Parathyroid adenoma (tissue), 2 donors: ENCODE measurements at regions not wholly inside any gene's neighbourhood (a gene's known extent, or its start where the extent isn't known, plus 50 kb on each side); places are given as distances from the start of the nearest gene placed in this dataset.

Experiments
- H2AFZ ChIP-seq: fragments of 300-600 bp; sonication (generic); one replicate; pipeline ENCODE4 v1.7.0; 2017; ENCODE audit warnings: antibody characterized with exemption, mild to moderate bottlenecking
- H3K27ac ChIP-seq: fragments of 300-600 bp; sonication (generic); one replicate; pipeline ENCODE4 v1.7.0; 2017
- H3K27me3 ChIP-seq: fragments of 300-600 bp; sonication (generic); one replicate; pipeline ENCODE4 v1.7.0; 2017; ENCODE audit warnings: low read length; ENCODE audit not compliant: control insufficient read depth, insufficient read depth
- H3K36me3 ChIP-seq: fragments of 300-600 bp; sonication (generic); one replicate; pipeline ENCODE4 v1.7.0; 2017; ENCODE audit warnings: low read length; ENCODE audit not compliant: control insufficient read depth, insufficient read depth
- H3K4me1 ChIP-seq: fragments of 300-600 bp; sonication (generic); one replicate; pipeline ENCODE4 v1.7.0; 2017; ENCODE audit warnings: control low read depth
- H3K4me2 ChIP-seq: fragments of 300-600 bp; sonication (generic); one replicate; pipeline ENCODE4 v1.7.0; 2017; ENCODE audit warnings: low read length
- H3K4me3 ChIP-seq: fragments of 300-600 bp; sonication (generic); one replicate; pipeline ENCODE4 v1.7.0; 2017; ENCODE audit warnings: low read depth, low read length
- H3K79me2 ChIP-seq: fragments of 300-600 bp; sonication (generic); one replicate; pipeline ENCODE4 v1.7.0; 2017; ENCODE audit warnings: control low read depth
- H3K9ac ChIP-seq: fragments of 300-600 bp; sonication (generic); one replicate; pipeline ENCODE4 v1.7.0; 2017; ENCODE audit warnings: mild to moderate bottlenecking
- H3K9me3 ChIP-seq: fragments of 300-600 bp; sonication (generic); one replicate; pipeline ENCODE4 v1.7.0; 2017; ENCODE audit warnings: low read length; ENCODE audit not compliant: control insufficient read depth
- TF ChIP-seq, protein P1 (sequence below): fragments of 300-600 bp; sonication (generic); IDR thresholded peaks from one replicate; pipeline ENCODE4 v1.7.0; 2017; ENCODE audit warnings: antibody characterized with exemption, mild to moderate bottlenecking
- donor health status: primary hyperparathyroidism.

DNA sequence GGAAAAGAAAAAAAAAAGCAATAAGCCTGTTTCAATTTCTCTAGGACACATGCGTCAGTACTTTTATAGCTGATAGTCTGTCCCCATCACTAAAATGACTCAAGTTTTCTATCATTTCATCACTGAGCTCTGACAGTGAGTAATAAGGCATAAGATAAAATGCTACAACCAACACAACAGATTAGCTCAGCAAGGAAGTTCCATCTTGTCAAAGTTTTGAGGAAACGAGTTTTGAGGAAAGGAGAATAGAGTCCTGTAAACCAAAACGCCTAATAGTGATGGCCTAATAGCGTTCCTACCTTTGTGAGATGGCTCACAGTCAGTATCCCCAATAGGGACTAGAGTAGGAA, 145.1 kb downstream of the LACC1 start:
- TF ChIP-seq, protein P1, sequence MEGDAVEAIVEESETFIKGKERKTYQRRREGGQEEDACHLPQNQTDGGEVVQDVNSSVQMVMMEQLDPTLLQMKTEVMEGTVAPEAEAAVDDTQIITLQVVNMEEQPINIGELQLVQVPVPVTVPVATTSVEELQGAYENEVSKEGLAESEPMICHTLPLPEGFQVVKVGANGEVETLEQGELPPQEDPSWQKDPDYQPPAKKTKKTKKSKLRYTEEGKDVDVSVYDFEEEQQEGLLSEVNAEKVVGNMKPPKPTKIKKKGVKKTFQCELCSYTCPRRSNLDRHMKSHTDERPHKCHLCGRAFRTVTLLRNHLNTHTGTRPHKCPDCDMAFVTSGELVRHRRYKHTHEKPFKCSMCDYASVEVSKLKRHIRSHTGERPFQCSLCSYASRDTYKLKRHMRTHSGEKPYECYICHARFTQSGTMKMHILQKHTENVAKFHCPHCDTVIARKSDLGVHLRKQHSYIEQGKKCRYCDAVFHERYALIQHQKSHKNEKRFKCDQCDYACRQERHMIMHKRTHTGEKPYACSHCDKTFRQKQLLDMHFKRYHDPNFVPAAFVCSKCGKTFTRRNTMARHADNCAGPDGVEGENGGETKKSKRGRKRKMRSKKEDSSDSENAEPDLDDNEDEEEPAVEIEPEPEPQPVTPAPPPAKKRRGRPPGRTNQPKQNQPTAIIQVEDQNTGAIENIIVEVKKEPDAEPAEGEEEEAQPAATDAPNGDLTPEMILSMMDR, result no peak
- Histone ChIP-seq H3K36me3 (no peaks in the 10 kb centered on the region), H3K79me2 (no peaks in the 10 kb centered on the region), H3K4me3 (no peak overlapping the region), H3K9ac (no peak overlapping the region), H3K4me1 (no peaks in the 10 kb centered on the region), H3K27ac (no peak overlapping the region), H2AFZ (no peak overlapping the region), H3K27me3 (no peaks in the 10 kb centered on the region), H3K9me3 (no peaks in the 10 kb centered on the region), H3K4me2 (no peak overlapping the region)

DNA sequence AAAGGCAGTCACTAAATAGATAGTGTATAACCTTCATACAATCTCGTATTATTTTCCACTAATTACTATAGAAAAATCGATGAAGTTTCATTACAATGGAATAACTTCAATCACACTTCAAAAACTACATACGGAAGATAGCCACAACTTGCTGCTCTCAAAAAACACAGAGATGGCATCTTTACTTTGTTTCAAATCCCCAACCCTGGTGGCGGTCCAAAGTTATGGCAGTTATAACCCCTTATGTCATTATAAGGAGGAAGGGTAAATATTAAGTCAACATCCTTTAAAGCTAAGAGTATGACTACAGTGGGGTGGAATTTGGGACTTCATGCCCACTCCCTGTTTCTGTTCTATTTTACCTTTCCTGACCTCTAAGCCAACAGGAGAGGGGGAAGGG, 146.5 kb downstream of the LACC1 start:
- Histone ChIP-seq H3K79me2 (no peaks in the 10 kb centered on the region), H2AFZ (no peak overlapping the region), H3K9ac (no peak overlapping the region), H3K4me1 (no peaks in the 10 kb centered on the region), H3K4me3 (no peak overlapping the region), H3K9me3 (no peaks in the 10 kb centered on the region), H3K27ac (no peak overlapping the region), H3K27me3 (no peaks in the 10 kb centered on the region), H3K4me2 (no peak overlapping the region), H3K36me3 (no peaks in the 10 kb centered on the region)
- TF ChIP-seq, protein P1, result no peak

DNA sequence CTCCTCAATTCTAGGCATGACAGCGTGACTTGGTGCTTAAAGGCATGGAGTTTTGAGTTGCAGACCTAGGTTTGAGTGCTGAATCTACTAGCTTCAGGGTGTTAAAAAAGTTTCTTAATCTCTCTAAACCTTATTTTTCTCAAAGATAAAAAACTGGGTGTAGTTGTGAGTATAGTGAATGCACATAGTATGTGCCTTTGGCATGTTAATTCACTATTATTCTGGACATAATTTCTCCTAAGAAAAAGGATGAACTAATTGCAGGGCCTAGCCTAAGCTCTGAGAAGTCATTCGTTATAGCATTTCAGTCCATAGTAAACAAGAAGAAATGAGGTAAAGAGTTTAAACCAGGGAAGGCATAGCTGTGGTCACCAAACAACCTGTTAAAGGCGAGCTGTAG, 149.0 kb downstream of the LACC1 start:
- H3K79me2 ChIP-seq, result no peaks in the 10 kb centered on the region
- no peak overlapping the region for H3K4me3 ChIP-seq
- TF ChIP-seq, protein P1, result no peak

DNA sequence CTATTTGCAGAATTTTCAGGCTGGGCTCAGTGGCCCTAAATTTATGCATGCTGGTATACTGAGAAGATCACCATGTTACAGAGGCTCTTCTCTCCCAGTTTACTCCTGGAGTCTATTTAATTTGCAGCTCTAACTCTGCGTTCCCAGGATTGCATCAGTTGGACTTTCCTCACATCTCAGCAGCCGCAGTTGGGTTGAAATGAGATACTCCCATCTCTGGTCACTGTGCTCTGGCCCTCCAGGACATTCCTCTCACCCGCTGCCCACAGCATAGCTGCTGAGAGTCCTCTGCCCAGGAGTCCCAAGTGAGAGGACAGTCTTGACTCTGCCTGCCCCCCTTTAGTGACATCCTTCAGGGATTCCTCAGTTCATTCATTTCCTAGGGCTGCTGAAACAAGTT, 150.9 kb downstream of the LACC1 start:
- Histone ChIP-seq H3K27me3 (no peaks in the 10 kb centered on the region), H3K79me2 (no peaks in the 10 kb centered on the region), H3K36me3 (no peaks in the 10 kb centered on the region), H3K27ac (no peak overlapping the region), H3K9ac (no peak overlapping the region), H2AFZ (no peak overlapping the region), H3K4me2 (no peak overlapping the region), H3K4me3 (no peak overlapping the region), H3K4me1 (no peaks in the 10 kb centered on the region), H3K9me3 (no peaks in the 10 kb centered on the region)
- TF ChIP-seq, protein P1, result no peak

More for the DNA sequence above, 149.0 kb downstream of the LACC1 start:
- H3K4me1 ChIP-seq, result no peaks in the 10 kb centered on the region
- no peak overlapping the region for H3K9ac ChIP-seq
- no peak overlapping the region for H3K4me2 ChIP-seq
- no peaks in the 10 kb centered on the region for H3K9me3 ChIP-seq
- H2AFZ ChIP-seq, result no peak overlapping the region
- no peaks in the 10 kb centered on the region for H3K27me3 ChIP-seq
- no peak overlapping the region for H3K27ac ChIP-seq
- H3K36me3 ChIP-seq, result no peaks in the 10 kb centered on the region

DNA sequence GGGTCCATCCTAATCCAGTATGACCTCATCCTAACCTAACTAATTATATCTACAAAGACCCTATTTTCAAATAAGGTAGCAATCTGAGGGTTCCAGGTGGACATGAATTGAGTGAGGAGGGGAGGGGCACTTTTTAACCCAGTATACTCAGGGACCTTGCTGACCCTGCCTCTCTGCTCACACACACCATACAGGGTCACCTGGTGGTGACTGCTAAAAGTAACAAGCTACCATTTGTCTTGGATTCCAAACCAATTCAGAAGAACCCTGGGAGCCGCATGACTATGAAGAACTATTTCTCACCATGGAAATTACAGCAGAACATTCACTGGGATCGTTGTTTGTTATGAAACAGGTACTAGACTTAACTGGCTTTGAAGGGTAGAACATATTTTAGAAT, 151.9 kb downstream of the LACC1 start:
- no peak overlapping the region for H3K4me3 ChIP-seq
- H3K4me1 ChIP-seq, result no peaks in the 10 kb centered on the region
- no peak overlapping the region for H3K9ac ChIP-seq
- H3K9me3 ChIP-seq, result no peaks in the 10 kb centered on the region
- no peaks in the 10 kb centered on the region for H3K36me3 ChIP-seq
- no peak overlapping the region for H2AFZ ChIP-seq
- H3K4me2 ChIP-seq, result no peak overlapping the region
- H3K27ac ChIP-seq, result no peak overlapping the region
- H3K27me3 ChIP-seq, result no peaks in the 10 kb centered on the region
- TF ChIP-seq, protein P1, result no peak
- H3K79me2 ChIP-seq, result no peaks in the 10 kb centered on the region
